Stimulated activated CD8-positive, alpha-beta memory T cell treated with anti-CD3 and anti-CD28 coated beads, Interleukin-12 subunit alpha, Interleukin-12 subunit beta, amount 100 ng/mL, for 24 hours (primary cell): ENCODE measurements at regions not wholly inside any gene's neighbourhood (a gene's known extent, or its start where the extent isn't known, plus 50 kb on each side); places are given as distances from the start of the nearest gene placed in this dataset.
"Not testable (repeated sequence)": the region's sequence is repeated elsewhere in the genome, so short reads cannot be mapped to it uniquely, and the experiment has no call there.

Experiments
- DNase-seq: peaks from one replicate; pipeline ENCODE4 v3.0.0-alpha.2; 2020; ENCODE audit errors: extremely low read depth

DNA sequence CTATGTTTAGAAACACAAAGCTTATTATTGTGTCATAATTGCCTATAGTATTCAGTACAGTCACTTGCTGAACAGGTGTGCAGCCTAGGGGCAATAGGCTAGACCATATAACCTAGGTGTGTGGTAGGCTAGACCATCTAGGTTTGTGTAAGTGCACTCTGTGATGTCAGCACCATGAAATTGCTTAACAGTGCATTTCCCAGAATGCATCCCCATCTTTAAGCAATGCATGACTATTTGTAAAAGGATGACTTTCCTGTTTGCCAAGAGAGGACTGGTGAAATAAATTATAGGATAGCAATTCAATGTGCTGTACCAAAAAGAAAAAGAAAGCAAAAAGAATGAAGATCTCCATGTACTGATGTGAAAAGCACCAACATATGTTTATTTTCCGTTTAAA, 288.7 kb upstream of the AUTS2 start:
- no peak for DNase-seq

DNA sequence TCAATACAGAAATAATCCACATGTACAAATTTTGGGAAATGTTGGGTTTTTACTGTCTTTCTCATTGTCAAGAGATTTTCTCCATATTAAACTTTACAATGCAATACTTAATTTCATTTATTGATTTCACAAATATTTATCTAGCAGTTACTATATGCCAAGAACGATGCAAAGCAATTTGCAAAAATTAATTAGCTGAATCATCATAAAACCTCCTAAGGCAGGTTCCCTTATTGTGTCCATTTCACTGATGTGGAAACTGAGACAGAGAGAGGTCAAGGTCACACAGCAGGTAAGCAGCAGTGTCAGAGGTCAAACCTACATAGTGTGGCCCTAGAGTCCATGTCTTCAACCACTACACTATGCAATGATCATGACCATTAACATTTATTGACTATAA, 286.8 kb upstream of the AUTS2 start:
- DNase-seq, result no peak

GRCh38 chr7:69313852-69314251, 284.4 kb upstream of the AUTS2 start:
- not testable (repeated sequence) for DNase-seq

GRCh38 chr7:69318794-69319193, 279.5 kb upstream of the AUTS2 start:
- no peak for DNase-seq

DNA sequence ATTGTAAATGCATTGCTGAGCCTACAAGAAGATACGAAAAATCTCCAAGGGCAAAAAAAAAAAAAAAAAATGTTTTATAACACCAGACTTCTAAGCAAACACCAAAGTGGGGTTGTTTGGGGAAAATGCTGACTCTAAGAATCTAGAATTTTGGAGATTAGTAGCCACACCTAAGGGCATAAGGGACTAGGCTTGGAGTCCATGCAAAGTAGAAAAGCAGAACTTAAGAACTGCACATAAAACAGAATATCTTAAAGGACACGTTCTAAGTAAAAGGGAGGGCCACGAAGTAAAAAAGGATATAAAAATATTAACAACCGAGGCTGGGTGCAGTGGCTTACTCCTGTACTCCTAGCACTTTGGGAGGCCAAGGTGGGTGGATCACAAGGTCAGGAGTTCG, 269.8 kb upstream of the AUTS2 start:
- DNase-seq, result no peak

GRCh38 chr7:69334701-69335100, 263.6 kb upstream of the AUTS2 start:
- no peak for DNase-seq

DNA sequence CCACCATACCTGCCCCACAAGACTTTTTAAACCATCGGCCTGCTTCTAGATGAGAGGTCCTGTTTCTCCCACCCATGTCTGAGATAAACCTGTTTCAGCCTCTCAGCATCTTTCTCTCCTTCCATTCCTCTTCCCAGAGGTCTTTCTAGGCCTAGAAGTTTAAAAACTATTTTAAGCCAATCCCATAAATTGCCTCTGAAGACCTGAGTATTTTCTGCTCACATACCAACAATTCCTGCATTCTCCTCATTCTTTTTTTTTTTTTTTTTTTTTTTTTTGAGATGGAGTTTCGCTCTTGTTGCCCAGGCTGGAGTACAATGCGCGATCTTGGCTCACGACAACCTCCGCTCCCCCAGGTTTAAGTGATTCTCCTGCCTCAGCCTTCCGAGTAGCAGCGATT, 262.9 kb upstream of the AUTS2 start:
- no peak for DNase-seq

- no peak for DNase-seq
Observed at GRCh38 chr7:69336976-69337375, 261.3 kb upstream of the AUTS2 start.

- DNase-seq, result no peak
Observed at GRCh38 chr7:69338144-69338543, 260.1 kb upstream of the AUTS2 start.

- no peak for DNase-seq
Observed at GRCh38 chr7:69341288-69341687, 257.0 kb upstream of the AUTS2 start.

GRCh38 chr7:69342154-69342884, 256.0 kb upstream of the AUTS2 start:
- no peak for DNase-seq

GRCh38 chr7:69349291-69349690, 249.0 kb upstream of the AUTS2 start:
- DNase-seq, result no peak

DNA sequence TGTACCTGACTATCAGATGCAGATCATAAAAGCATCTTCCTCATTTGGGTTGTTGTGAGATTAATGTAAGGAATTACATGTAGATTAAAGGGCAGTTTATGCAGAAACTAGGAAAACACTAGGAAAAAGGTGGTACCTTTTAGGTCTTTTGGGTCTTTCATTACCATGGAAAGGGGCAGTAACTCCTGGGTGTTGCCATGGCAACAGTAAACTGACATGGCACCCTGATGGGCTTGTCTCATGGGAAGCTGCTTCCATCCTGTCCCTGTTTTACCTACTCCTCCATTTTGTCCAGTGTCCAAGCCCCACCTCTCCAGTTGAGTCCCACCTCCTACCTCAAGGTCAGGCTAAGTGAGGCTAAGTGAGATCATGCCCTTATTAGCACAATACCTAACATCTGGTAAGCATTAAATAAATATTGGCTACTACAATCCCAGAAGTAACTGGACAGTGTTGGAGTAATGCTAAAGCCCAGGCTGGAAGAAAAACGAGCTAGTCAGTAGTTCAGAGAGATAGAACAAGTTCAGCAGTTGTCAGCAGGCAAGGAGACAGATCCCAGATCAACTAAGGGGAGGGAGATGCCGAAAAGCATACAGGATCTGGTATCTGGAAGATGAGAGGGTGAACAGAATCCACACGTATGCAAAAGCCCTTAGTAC, 240.0 kb upstream of the AUTS2 start:
- DNase-seq, result no peak

- no peak for DNase-seq
Observed at GRCh38 chr7:69359003-69359700, 239.1 kb upstream of the AUTS2 start.

- DNase-seq, result no peak
Observed at GRCh38 chr7:69360913-69361312, 237.4 kb upstream of the AUTS2 start.

GRCh38 chr7:69363136-69363535, 235.1 kb upstream of the AUTS2 start:
- DNase-seq, result no peak

GRCh38 chr7:69364813-69365643, 233.2 kb upstream of the AUTS2 start:
- DNase-seq, result no peak

DNA sequence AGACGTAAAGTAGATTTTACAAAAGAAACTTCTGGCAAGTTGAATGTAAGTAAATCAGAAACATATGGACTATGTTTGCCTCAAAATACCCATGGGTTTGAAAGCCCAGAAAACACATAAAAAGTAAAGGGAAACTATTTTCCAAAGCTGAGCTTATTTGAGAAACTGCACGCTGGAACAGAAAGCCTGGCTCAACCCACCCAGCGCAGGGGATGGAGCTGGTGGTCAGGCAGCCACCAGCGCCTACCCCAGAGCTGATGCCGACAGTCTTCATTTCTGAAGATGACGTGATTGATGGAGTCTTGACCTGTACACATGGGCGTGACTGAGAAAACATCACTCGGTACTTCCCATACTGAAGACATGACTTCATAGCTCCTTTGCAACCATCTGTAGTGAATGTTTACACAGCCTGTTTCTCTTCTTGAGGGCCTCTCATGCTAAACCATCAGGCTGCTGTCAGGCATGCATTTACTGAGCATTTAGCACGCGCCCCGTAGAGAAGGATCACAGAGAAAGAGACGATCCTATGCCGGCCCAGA, 232.6 kb upstream of the AUTS2 start:
- no peak for DNase-seq

DNA sequence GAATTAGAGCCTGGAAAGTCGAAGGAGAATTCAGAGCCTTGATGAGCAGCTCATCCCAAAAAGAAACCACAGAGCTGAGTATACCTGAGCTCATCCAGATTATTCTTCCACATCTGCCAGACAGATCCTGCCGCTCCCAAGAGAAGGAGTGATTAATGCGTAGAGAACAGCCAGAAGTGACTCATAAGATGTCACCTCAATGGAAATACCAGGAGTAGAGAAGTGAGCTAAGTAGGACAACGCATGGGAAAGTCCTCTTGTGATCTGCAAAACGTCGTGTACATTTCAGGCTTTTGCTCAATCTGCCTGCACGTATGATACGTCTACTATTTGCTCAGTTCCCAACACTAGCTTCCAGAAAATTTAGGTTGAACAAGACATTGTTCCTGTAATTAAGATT, 230.5 kb upstream of the AUTS2 start:
- DNase-seq, result no peak

DNA sequence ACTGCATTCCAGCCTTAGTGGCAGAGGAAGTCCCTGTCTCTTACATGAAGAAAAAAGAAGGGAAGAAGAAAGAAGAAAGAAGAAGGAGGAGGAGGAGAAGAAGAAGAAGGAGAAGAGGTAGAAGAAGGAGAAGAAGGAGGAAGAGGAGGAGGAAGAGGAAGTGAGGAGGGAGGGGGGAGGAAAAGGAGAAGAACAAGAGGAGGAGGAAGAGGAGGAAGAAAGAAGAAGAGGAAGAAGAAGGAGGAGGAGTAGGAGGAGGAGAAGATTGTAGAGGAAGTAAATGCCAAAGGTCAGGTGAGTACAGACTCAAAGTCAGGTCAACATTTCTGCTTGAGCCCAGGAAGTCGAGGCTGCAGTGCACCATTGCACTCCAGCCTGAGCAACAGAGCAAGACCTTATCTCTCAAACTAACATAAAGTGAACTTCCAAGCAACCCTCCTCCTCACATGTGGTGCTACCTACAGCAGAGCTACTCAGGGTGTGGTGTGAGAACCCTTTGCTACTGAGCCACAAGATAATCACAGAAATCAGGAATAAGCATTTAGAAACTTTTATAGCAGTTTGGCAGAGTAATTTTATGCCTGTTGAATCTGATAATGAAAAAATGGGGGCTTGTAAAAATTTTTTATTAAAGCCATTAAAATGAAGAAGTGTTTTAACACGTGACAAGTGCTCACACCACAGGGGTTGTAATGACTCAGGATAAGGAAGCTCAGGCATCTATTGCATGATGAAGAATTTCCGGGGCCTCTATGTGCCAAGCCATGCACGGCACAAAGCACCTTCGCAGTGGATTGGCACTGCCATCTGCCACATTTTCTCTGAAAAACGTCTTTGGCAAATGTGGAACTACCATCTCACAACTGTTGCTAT, 224.9 kb upstream of the AUTS2 start:
- DNase-seq, result no peak

GRCh38 chr7:69374044-69374425, 224.2 kb upstream of the AUTS2 start:
- no peak for DNase-seq
